ENCODE measurements at regions not wholly inside any gene's neighbourhood (a gene's known extent, or its start where the extent isn't known, plus 50 kb on each side); places are given as distances from the start of the nearest gene placed in this dataset.
"Not testable (repeated sequence)": the region's sequence is repeated elsewhere in the genome, so short reads cannot be mapped to it uniquely, and the experiment has no call there.

- DNase-seq (ENCODE audit: insufficient read length, low spot score): no peak
Observed at GRCh38 chr14:66268802-66269334, 217.3 kb upstream of the CCDC196 start.

GRCh38 chr14:66272221-66272620, 213.9 kb upstream of the CCDC196 start:
- TF ChIP-seq PAX5 (IDR thresholded peaks at IDR 0.05; ENCODE audit: insufficient read depth, low read length, severe bottlenecking) (no peak), POU2F2 (IDR thresholded peaks at IDR 0.05; ENCODE audit: low read depth, low read length) (no peak), POLR2A (IDR thresholded peaks at IDR 0.05; ENCODE audit: low read depth, low read length) (no peak), TAF1 (IDR thresholded peaks at IDR 0.05; ENCODE audit: low read depth, low read length) (no peak), POLR2AphosphoS5 (IDR thresholded peaks at IDR 0.05; ENCODE audit: low read depth, low read length) (no peak), SPI1 (IDR thresholded peaks at IDR 0.05; ENCODE audit: low read depth, low read length) (no peak)
- FAIRE-seq: no peak
- no peak for DNase-seq (ENCODE audit: insufficient read length, low spot score)

More at GRCh38 chr14:66268802-66269334, 217.3 kb upstream of the CCDC196 start:
- no peak for FAIRE-seq
- TF ChIP-seq SPI1 (IDR thresholded peaks at IDR 0.05; ENCODE audit: low read depth, low read length): no peak
- no peak for TF ChIP-seq POU2F2 (IDR thresholded peaks at IDR 0.05; ENCODE audit: low read depth, low read length)
- no peak for TF ChIP-seq PAX5 (IDR thresholded peaks at IDR 0.05; ENCODE audit: insufficient read depth, low read length, severe bottlenecking)
- no peak for TF ChIP-seq POLR2A (IDR thresholded peaks at IDR 0.05; ENCODE audit: low read depth, low read length)

- TF ChIP-seq TAF1 (IDR thresholded peaks at IDR 0.05; ENCODE audit: low read depth, low read length) (no peak), POU2F2 (IDR thresholded peaks at IDR 0.05; ENCODE audit: low read depth, low read length) (no peak), POLR2A (IDR thresholded peaks at IDR 0.05; ENCODE audit: low read depth, low read length) (no peak), SPI1 (IDR thresholded peaks at IDR 0.05; ENCODE audit: low read depth, low read length) (no peak)
- no peak for FAIRE-seq
- no peak for DNase-seq (ENCODE audit: insufficient read length, low spot score)
Observed at GRCh38 chr14:66273261-66273832, 212.8 kb upstream of the CCDC196 start.

- FAIRE-seq; DNase-seq (ENCODE audit: insufficient read length, low spot score): not testable (repeated sequence)
Observed at GRCh38 chr14:66278418-66278817, 207.8 kb upstream of the CCDC196 start.

GRCh38 chr14:66281036-66281776, 205.0 kb upstream of the CCDC196 start:
- no peak for DNase-seq (ENCODE audit: insufficient read length, low spot score)
- no peak for FAIRE-seq
- no peak for TF ChIP-seq POLR2A (IDR thresholded peaks at IDR 0.05; ENCODE audit: low read depth, low read length)
- TF ChIP-seq POU2F2 (IDR thresholded peaks at IDR 0.05; ENCODE audit: low read depth, low read length): no peak
- no peak for TF ChIP-seq SPI1 (IDR thresholded peaks at IDR 0.05; ENCODE audit: low read depth, low read length)

- no peak for FAIRE-seq
- TF ChIP-seq TAF1 (IDR thresholded peaks at IDR 0.05; ENCODE audit: low read depth, low read length) (no peak), SPI1 (IDR thresholded peaks at IDR 0.05; ENCODE audit: low read depth, low read length) (no peak), POLR2A (IDR thresholded peaks at IDR 0.05; ENCODE audit: low read depth, low read length) (no peak), POU2F2 (IDR thresholded peaks at IDR 0.05; ENCODE audit: low read depth, low read length) (no peak), POLR2AphosphoS5 (IDR thresholded peaks at IDR 0.05; ENCODE audit: low read depth, low read length) (no peak)
- DNase-seq (ENCODE audit: insufficient read length, low spot score): no peak
Observed at GRCh38 chr14:66284346-66284745, 201.8 kb upstream of the CCDC196 start.

GRCh38 chr14:66288511-66288910, 197.7 kb upstream of the CCDC196 start:
- no peak for TF ChIP-seq PAX5 (IDR thresholded peaks at IDR 0.05; ENCODE audit: insufficient read depth, low read length, severe bottlenecking)
- no peak for TF ChIP-seq POU2F2 (IDR thresholded peaks at IDR 0.05; ENCODE audit: low read depth, low read length)
- FAIRE-seq (no peak), DNase-seq (ENCODE audit: insufficient read length, low spot score) (no peak)

GRCh38 chr14:66291756-66292155, 194.4 kb upstream of the CCDC196 start:
- TF ChIP-seq TAF1 (IDR thresholded peaks at IDR 0.05; ENCODE audit: low read depth, low read length) (no peak), POLR2A (IDR thresholded peaks at IDR 0.05; ENCODE audit: low read depth, low read length) (no peak), POLR2AphosphoS5 (IDR thresholded peaks at IDR 0.05; ENCODE audit: low read depth, low read length) (no peak), POU2F2 (IDR thresholded peaks at IDR 0.05; ENCODE audit: low read depth, low read length) (no peak), SPI1 (IDR thresholded peaks at IDR 0.05; ENCODE audit: low read depth, low read length) (no peak), PAX5 (IDR thresholded peaks at IDR 0.05; ENCODE audit: insufficient read depth, low read length, severe bottlenecking) (no peak)
- no peak for DNase-seq (ENCODE audit: insufficient read length, low spot score)
- no peak for FAIRE-seq

GRCh38 chr14:66293533-66294105, 192.6 kb upstream of the CCDC196 start:
- TF ChIP-seq POU2F2 (IDR thresholded peaks at IDR 0.05; ENCODE audit: low read depth, low read length): no peak
- TF ChIP-seq SPI1 (IDR thresholded peaks at IDR 0.05; ENCODE audit: low read depth, low read length): no peak
- TF ChIP-seq PAX5 (IDR thresholded peaks at IDR 0.05; ENCODE audit: insufficient read depth, low read length, severe bottlenecking): no peak
- TF ChIP-seq POLR2A (IDR thresholded peaks at IDR 0.05; ENCODE audit: low read depth, low read length): no peak
- no peak for TF ChIP-seq TAF1 (IDR thresholded peaks at IDR 0.05; ENCODE audit: low read depth, low read length)
- no peak for TF ChIP-seq POLR2AphosphoS5 (IDR thresholded peaks at IDR 0.05; ENCODE audit: low read depth, low read length)
- FAIRE-seq (no peak), DNase-seq (ENCODE audit: insufficient read length, low spot score) (no peak)

- TF ChIP-seq POLR2A (IDR thresholded peaks at IDR 0.05; ENCODE audit: low read depth, low read length) (no peak), PAX5 (IDR thresholded peaks at IDR 0.05; ENCODE audit: insufficient read depth, low read length, severe bottlenecking) (no peak)
- DNase-seq (ENCODE audit: insufficient read length, low spot score) (no peak), FAIRE-seq (no peak)
Observed at GRCh38 chr14:66295386-66295785, 190.8 kb upstream of the CCDC196 start.

All from GM12891 (cell line).